ENCODE measurements at regions not wholly inside any gene's neighbourhood (a gene's known extent, or its start where the extent isn't known, plus 50 kb on each side); places are given as distances from the start of the nearest gene placed in this dataset.

GRCh38 chr12:66048835-66049537, 81.6 kb downstream of the LLPH start:
- BruUV-seq (replicated peaks): no TSS peak
- POLR2A ChIA-PET: no interaction called here
- Histone ChIP-seq H3K4me1 (ENCODE audit: control insufficient read depth, extremely low read depth, insufficient read depth, low read length) (no peaks in the 10 kb centered on the region), H3K79me2 (ENCODE audit: control insufficient read depth, insufficient read depth, low read length) (no peaks in the 10 kb centered on the region), H2AFZ (ENCODE audit: low read depth, low read length) (peak overlapping the region; percentile 18), H3K36me3 (ENCODE audit: control insufficient read depth in 2 of 2, extremely low read depth in 1 of 2, insufficient read depth in 2 of 2, low read length in 2 of 2) (no peaks in the 10 kb centered on the region), H3K9me3 (replicated peaks; ENCODE audit: control insufficient read depth, insufficient read depth, low read length) (no peaks in the 10 kb centered on the region), H3K4me3 (replicated peaks in 1 of 3; ENCODE audit: insufficient read depth in 1 of 3, low read depth in 1 of 3, low read length in 3 of 3) (no peak overlapping the region), H3K27ac (ENCODE audit: insufficient read depth, low read depth, low read length) (no peak overlapping the region), H3K9me1 (replicated peaks; ENCODE audit: control insufficient read depth, extremely low read depth, insufficient read depth, low read length) (no peaks in the 10 kb centered on the region), H4K20me1 (replicated peaks; ENCODE audit: control insufficient read depth, extremely low read depth, insufficient read depth, low read length) (no peaks in the 10 kb centered on the region), H3K9ac (replicated peaks; ENCODE audit: extremely low read depth, insufficient read depth, low read length) (no peak overlapping the region), H3K4me2 (ENCODE audit: insufficient read depth, low read length) (no peak overlapping the region), H3K27me3 (ENCODE audit: control insufficient read depth in 2 of 2, insufficient read depth in 2 of 2, low read length in 2 of 2) (peaks cover 3 to 6% of the 10 kb centered on the region in 2 experiments)
- TF ChIP-seq POLR2A (IDR thresholded peaks at IDR 0.05; ENCODE audit: low read depth, low read length): no peak
- TF ChIP-seq EZH2 (IDR thresholded peaks at IDR 0.05; ENCODE audit: borderline replicate concordance, low read depth, low read length, severe bottlenecking): no peak
- no peak for TF ChIP-seq JUN (IDR thresholded peaks at IDR 0.05; ENCODE audit: borderline replicate concordance, insufficient read depth, insufficient read length, low read depth)
- no peak for TF ChIP-seq FOS (IDR thresholded peaks at IDR 0.05; ENCODE audit: borderline replicate concordance, insufficient read depth, low read length)
- no peak for TF ChIP-seq POLR2AphosphoS5 (IDR thresholded peaks at IDR 0.05; ENCODE audit: insufficient read depth, low read depth, low read length)
- no peak for TF ChIP-seq CTCF (IDR thresholded peaks at IDR 0.05; ENCODE audit: extremely low read depth in 1 of 2, insufficient read depth in 1 of 2, low read depth in 1 of 2, low read length in 2 of 2)
- no peak for TF ChIP-seq MYC (IDR thresholded peaks at IDR 0.05; ENCODE audit: low read depth, low read length)
- TF ChIP-seq GATA2 (IDR thresholded peaks at IDR 0.05; ENCODE audit: insufficient read depth, insufficient read length, low read depth, low read length): no peak
- TF ChIP-seq, protein P1, sequence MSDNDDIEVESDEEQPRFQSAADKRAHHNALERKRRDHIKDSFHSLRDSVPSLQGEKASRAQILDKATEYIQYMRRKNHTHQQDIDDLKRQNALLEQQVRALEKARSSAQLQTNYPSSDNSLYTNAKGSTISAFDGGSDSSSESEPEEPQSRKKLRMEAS (IDR thresholded peaks at IDR 0.05; ENCODE audit: insufficient read depth, insufficient read length): no peak
- FAIRE-seq (no peak), DNase-seq (ENCODE audit: low read depth, low spot score) (no peak)
- CTCF ChIA-PET: interaction anchor here (0.8 to 1.3 kb wide), 3 partner anchors 13 to 59 kb away, joined by 3 read pairs; no protein-coding TSS in a partner anchor
- intact Hi-C loops (cut with micrococcal nuclease) (no loop called here), dilution Hi-C loops (cut with MboI; ENCODE audit: extremely low pct_ligation_motif_present, low sequenced_read_pairs) (no loop called here)
